HG02798 (cell line): ENCODE measurements at regions not wholly inside any gene's neighbourhood (a gene's known extent, or its start where the extent isn't known, plus 50 kb on each side); places are given as distances from the start of the nearest gene placed in this dataset.

ENCODE experiments used
- ATAC-seq: cut with Tn5 transposase; IDR thresholded peaks from one replicate; pipeline ENCODE4 v1.9.1; 2021; ENCODE audit warnings: mild to moderate bottlenecking; ENCODE audit not compliant: unreplicated experiment, poor library complexity

- ATAC-seq, result no peak
Observed at GRCh38 chr4:13190093-13190721, 293.9 kb downstream of the RAB28 start.

DNA sequence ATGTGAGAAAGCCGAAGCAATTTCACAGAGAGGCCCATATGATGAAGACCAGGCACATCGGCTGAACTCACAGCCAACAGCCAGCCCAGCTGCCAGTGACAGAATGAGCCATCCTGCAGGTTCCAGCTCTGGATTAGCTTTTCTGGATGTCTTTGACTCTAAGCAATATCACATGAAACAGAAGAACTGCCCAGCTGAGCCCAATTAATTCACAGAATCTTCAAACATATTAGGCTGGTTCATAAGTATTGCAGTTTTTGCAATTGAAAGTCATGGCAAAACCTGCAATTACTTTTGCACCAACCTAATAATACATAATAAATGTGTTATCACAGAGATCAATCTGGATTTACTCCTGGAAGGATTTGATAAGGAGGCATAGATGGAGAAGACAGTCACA lies 299.9 kb downstream of the RAB28 start:
- ATAC-seq, result no peak

GRCh38 chr4:13182133-13182532 lies 302.0 kb downstream of the RAB28 start:
- ATAC-seq, result no peak

GRCh38 chr4:13181681-13182080 lies 302.5 kb downstream of the RAB28 start:
- no peak for ATAC-seq

DNA sequence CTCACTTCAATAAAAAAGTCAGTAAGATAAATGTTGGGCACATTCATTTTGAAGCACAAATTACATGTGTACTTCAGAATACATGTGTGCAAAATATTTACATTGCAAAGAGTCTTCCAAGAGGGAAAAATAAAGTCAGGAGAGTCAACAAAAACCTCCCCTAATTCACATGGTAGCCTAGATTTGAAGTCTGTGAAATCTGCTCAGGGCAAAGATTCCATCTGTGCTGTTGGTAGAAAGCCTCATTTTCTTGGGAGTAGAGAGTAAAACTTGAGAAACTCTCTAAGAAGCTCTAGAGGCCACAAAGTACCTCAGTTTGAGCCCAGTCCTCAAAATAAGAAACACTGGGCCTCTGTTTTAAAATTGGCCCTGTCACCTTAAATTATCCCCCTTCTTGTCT lies 303.4 kb downstream of the RAB28 start:
- no peak for ATAC-seq

DNA sequence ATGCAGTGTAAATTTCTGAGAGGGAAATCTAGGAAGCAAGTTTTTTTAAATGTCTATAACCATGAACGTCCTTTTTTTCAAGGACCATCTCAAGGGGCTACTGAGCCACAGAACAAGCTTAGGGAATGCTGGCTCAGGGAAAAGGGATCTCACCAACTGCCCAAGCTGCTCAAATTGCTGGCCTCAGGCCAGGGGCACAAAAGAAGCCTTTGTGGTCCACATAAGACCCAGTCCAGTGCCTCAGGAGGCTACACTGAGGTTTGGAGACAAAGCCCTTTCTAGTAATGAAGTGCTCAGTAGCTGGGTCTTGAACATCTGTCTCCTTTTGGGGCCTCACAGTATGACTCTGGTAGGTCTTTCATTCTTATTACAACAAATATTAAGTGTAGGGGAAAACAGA lies 305.5 kb downstream of the RAB28 start:
- ATAC-seq, result no peak

DNA sequence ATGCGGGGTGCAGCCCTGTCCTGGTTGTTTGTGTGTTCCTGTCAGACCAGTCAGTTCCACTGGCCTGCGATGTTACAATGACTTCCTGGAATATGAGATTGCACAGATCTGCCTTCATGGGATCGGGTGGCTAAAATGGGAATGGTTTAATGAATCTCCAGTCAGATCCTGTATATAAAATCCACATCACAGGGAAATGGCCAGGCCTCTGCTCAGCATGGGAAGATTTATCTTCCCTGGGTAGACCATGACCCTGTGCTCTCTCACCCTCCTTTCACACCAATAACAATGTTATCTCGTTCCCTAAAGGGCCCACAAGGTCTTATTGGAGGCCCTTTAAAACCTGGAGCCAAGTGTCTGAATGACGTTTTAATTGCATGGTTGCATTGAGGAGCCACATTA lies 307.4 kb downstream of the RAB28 start:
- no peak for ATAC-seq

- no peak for ATAC-seq
Observed at GRCh38 chr4:13174926-13175325, 309.2 kb downstream of the RAB28 start.

DNA sequence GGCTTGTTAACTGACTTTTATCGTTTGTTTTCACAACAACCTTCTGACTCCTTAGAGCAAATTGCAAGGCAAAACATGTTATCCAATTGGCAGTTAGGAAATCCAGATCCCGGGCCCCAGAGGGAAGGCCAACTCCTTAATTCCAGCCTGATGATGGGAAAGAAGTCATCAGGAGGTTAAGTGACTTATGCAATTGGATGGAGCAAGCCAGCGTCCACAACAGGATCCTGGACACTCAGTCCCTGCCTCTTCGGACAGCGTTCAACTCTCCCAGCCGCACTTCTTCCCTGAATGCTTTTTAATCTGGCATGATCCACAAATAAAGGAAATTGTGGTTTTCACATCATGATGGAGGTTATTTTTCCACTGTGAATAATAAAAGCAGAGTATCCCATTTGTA lies 310.1 kb downstream of the RAB28 start:
- no peak for ATAC-seq

DNA sequence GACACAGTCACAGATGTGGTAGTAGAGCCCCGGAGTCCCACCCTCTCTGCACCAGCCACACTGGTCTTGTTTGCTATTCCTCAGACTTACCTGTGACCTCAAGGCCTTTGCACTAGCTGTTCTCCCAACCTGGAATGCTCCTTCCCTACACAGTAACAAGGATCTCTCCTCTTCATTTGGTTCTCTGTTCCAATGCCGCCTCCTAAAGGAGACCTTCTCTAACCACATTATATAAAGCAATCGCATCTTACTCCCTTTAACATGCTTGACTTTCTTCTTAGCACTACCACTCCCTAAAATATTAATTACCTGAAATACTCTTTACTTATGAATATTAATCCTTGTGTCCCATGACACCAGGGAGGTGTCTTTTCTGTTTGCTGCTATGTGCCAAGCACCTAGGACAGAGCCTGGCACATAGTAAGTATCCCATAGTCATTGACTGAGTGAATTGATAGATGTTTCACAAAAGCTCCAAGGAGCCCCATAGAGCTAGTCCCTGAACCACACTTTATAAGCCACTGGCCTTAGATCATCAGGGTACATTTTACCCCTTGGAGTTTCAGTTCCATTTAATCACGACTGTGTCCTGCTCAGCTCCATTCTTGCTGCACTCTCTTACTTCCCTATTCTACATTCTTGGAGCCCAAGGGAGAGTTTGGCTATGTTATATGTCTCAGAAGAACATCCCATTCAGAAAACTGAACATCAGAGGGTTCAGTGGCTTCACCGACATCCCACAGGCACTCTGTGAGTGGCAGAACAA lies 312.7 kb downstream of the RAB28 start:
- ATAC-seq, result no peak

DNA sequence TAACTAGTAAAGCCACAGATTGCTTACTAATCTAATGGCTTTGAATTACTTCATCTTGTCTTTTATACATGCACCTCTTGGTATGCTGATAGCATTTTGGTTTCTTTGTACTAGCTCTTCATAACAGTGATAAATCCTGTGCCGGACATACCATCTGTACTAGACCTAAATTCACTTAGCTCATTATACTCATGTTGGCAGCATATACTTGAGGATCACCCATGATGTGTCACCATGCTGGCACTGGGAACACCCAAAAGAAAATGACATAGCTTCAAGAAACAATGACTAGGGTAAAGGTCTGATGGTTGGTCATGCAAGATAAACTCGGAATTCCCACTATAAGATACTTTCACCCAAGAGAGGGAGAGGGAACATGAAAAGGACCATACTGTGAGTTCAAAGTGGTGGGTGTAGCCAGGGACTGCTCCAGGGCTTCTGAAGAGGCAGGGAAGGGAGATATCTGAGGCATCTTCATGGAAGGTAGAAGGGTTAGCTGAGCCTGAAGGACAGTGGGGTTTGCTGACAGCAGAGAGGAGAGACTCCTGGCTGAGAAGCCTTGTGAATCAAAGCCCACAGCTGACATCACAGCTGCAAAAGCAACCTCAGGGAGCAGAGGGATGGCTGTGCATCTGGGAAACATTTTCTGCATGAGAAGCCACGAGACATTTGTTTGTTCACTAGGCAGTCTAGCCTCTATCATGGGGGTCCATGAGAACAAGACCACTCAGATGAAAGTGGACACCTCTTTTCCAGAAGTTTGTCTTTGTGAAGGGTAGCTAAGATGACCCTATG lies 314.2 kb downstream of the RAB28 start:
- ATAC-seq, result no peak

- ATAC-seq, result no peak
Observed at GRCh38 chr4:13168326-13168725, 315.8 kb downstream of the RAB28 start.

GRCh38 chr4:13166214-13166613 lies 317.9 kb downstream of the RAB28 start:
- no peak for ATAC-seq

GRCh38 chr4:13164783-13165331 lies 319.3 kb downstream of the RAB28 start:
- no peak for ATAC-seq

- ATAC-seq, result no peak
Observed at GRCh38 chr4:13162886-13163285, 321.3 kb downstream of the RAB28 start.

DNA sequence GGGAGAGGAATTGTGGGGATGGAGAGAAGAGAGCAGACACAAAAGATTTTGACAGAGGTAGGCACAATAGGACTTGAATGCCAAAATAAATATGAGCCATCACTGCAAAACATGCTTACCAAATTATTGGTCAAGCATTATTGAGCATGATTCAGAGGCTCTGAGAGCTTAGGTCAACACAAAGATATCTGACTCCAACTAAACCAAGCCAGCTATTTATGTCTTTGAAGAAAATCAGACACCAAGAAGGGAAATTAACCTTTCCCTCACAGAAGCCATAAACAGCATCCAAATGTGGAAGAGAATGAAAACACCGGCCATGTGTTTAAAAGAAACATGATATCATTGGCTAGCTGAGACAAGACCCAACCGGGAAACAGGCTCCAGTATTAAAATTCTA lies 323.2 kb downstream of the RAB28 start:
- no peak for ATAC-seq

DNA sequence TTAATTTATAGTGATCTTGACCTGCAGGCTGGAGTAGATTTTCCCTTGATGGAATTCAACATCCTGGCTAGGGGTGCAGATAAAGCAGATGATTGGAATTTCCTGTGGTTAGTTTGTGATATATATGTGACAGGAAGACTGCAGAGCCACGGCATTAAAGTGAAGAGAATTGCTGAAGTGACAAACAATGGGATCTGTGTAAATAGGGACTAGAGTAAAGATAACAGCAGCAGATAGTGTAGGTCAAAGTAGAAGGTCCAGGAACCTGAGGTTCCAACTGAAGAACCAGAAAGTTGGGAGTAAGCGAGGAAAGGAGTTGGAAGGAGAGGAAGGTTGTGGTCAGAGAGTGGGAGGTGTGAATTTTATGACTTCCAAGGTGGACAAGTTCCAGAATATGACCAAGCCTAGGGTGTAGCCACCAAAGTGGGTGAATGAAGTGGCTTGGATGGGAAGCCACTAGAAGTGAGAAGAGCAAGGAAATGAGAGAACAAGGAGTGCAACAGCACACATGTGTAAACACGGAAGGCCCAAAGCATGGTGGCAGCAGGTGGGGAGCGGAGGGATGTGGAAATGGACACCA lies 325.0 kb downstream of the RAB28 start:
- no peak for ATAC-seq

DNA sequence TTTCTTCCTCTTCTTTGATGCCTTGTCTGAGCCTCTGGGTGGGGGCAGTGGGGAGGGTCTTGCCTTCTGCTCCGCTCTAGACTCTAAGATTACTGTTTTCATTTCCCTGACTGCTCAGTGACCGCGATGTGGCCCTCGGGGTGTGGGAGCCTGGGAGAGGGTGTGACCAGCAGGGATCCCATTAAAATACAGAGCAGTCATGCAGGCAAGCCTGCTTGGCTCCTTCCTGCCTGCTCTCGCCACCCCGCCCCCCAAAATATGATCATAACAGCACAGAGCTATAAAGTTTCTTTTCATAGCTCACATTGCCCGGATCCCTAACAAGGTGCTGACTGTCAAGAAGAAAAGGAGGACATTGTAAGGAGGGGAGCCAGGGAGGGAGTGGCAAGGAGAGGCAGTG lies 332.9 kb downstream of the RAB28 start:
- no peak for ATAC-seq

DNA sequence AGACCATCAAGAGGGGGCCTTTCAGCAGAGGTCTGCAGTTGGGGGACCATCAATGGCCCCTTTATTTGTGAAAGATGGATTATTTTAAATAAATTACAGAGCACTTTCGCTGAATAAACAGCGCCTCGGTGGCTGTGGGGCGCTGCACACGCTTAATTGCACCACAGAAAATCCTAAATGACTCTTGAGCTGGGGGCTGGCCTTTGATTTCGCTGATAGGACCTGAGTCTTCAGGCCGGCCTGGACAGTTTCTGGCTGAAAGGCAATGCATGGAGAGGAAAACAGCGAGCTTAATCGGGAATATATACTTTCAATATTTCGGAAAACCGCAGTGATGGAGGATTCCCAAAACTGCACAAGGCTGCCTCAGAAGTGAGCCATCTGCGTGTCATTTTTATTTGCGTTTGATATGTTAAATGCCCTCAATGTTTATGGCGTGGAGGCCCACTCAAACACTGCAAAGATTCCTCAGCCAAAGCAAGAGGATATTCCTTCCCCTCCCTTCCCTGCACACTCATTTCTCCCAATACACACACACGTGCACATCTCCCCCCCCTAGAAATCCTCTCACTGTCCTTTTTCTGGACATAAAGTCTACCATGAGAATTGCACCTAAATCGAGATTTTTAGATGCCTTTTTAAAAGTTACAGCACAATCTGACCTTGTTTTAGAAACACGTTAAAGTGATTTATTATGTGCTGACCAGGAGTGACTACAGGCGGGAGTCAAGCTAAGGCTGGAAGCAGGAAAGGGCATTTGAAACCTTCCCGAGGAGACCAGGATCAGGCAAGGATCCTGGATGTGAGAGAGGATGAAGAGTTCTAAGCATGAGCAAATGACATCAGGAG lies 340.7 kb downstream of the RAB28 start:
- ATAC-seq, result no peak

DNA sequence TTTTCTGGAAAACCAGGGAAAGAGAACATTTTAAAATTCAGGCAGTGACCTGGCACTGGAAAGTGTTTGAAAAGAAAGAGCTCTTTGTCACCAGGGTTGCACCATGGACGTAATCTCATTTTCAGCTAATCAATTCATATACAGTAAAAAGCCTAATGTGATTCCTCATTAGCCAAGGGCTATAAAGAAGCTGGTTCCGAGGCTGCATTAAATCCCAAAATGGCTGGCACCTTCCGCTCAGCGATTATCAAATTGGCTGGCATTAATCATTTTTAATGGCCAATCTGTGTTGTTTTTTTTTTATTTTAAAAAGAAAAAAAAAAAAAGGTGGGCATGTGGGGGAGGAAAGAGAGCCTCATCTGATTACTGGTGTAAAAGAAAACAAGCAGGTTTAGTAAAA lies 341.4 kb downstream of the RAB28 start:
- ATAC-seq, result no peak
